ENCODE measurements at regions not wholly inside any gene's neighbourhood (a gene's known extent, or its start where the extent isn't known, plus 50 kb on each side); places are given as distances from the start of the nearest gene placed in this dataset.

DNA sequence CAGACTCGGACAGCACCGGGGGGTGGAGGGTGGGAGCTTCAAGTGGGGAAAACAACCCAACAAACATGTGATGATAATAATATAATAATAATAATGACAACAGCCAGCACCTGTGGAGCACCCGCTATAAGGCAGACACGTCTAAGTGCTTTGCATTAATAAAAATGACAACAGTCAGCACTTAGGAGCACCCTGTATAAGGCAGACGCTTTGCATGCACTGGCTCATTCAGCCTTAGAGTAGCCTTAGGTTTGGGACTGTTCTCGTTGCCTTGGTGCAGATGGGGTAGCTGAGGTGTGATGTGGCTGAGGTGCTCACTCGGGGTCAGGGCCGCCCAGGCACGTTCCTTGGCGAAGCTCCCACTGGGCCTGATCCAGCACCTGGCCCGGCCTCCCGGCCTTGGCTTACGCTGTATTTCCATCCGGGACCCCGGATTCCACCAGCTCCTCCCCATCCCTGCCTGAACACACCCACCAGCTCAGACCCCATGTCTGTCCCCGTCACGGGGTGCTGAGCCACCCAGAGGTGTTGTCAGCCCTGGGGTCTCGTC, 144.0 kb upstream of the CIBAR2 start:
- TF ChIP-seq POLR2A (IDR thresholded peaks at IDR 0.05) (no peak), POLR2AphosphoS5 (IDR thresholded peaks at IDR 0.05; ENCODE audit: insufficient read depth in 1 of 2, low read depth in 1 of 2) (no peak)
- TF ChIP-seq, protein P1, sequence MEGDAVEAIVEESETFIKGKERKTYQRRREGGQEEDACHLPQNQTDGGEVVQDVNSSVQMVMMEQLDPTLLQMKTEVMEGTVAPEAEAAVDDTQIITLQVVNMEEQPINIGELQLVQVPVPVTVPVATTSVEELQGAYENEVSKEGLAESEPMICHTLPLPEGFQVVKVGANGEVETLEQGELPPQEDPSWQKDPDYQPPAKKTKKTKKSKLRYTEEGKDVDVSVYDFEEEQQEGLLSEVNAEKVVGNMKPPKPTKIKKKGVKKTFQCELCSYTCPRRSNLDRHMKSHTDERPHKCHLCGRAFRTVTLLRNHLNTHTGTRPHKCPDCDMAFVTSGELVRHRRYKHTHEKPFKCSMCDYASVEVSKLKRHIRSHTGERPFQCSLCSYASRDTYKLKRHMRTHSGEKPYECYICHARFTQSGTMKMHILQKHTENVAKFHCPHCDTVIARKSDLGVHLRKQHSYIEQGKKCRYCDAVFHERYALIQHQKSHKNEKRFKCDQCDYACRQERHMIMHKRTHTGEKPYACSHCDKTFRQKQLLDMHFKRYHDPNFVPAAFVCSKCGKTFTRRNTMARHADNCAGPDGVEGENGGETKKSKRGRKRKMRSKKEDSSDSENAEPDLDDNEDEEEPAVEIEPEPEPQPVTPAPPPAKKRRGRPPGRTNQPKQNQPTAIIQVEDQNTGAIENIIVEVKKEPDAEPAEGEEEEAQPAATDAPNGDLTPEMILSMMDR (IDR thresholded peaks at IDR 0.05) = no peak
- intact Hi-C loops (cut with DNase I) = no loop called here
- Histone ChIP-seq H3K4me1 (no peaks in the 10 kb centered on the region), H3K27me3 (no peaks in the 10 kb centered on the region), H3K4me3 (no peak overlapping the region), H3K36me3 (no peaks in the 10 kb centered on the region), H3K9me3 (no peaks in the 10 kb centered on the region), H3K27ac (no peak overlapping the region)
- DNase-seq (ENCODE audit: extremely low spot score in 2 of 2) = no peak

DNA sequence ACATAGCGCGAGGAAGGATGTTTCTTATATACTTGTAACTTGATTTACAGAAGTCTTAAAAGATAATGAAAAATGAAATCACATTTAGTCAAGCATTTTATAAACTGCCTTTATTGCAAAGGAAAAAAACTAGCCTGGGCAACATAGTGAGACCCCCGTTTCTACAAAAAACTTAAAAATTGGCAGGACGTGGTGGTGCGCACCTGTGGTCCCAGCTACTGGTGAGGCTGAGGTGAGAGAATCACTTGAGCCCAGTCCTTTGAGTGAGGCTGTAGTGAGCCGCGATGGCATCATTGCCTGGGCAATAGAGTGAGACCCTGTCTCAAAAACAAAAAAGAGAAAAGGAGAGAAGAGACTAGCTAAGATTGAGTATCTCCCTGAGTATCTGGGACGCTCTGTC, 145.2 kb upstream of the CIBAR2 start:
- intact Hi-C loops (cut with DNase I) = no loop called here
- Histone ChIP-seq H3K27me3 (no peaks in the 10 kb centered on the region), H3K36me3 (no peaks in the 10 kb centered on the region), H3K4me3 (no peak overlapping the region), H3K27ac (no peak overlapping the region), H3K4me1 (no peaks in the 10 kb centered on the region), H3K9me3 (no peaks in the 10 kb centered on the region)
- no peak for DNase-seq (ENCODE audit: extremely low spot score in 2 of 2)
- TF ChIP-seq, protein P1 (IDR thresholded peaks at IDR 0.05) = no peak
- TF ChIP-seq POLR2A (IDR thresholded peaks at IDR 0.05) (no peak), POLR2AphosphoS5 (IDR thresholded peaks at IDR 0.05; ENCODE audit: insufficient read depth in 1 of 2, low read depth in 1 of 2) (no peak)

DNA sequence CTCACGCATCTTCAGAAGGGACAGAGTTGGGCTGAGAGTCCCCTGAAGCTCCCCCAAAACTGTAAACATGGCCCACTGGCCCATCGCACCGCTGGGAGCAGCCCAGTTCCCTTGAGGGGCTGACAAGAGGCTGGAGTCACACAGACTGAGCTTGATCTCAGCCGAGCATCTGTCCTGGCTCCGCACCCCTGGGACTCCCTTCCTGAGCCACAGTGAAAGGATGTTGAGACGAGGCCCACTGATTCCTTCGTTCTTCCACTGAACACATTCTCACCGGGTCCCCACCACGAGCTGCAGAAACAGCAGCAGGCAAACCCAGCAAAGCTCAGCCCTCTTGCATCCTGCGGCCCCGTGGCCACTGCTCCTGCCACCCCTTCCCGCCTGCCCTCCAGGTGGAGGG, 145.9 kb upstream of the CIBAR2 start:
- intact Hi-C loops (cut with DNase I) = no loop called here
- Histone ChIP-seq H3K36me3 (no peaks in the 10 kb centered on the region), H3K4me3 (no peak overlapping the region), H3K27ac (no peak overlapping the region), H3K9me3 (no peaks in the 10 kb centered on the region), H3K4me1 (no peaks in the 10 kb centered on the region), H3K27me3 (no peaks in the 10 kb centered on the region)
- TF ChIP-seq, protein P1 (IDR thresholded peaks at IDR 0.05) = no peak
- no peak for TF ChIP-seq POLR2A (IDR thresholded peaks at IDR 0.05)
- TF ChIP-seq POLR2AphosphoS5 (IDR thresholded peaks at IDR 0.05; ENCODE audit: insufficient read depth in 1 of 2, low read depth in 1 of 2) = no peak
- no peak for DNase-seq (ENCODE audit: extremely low spot score in 2 of 2)

DNA sequence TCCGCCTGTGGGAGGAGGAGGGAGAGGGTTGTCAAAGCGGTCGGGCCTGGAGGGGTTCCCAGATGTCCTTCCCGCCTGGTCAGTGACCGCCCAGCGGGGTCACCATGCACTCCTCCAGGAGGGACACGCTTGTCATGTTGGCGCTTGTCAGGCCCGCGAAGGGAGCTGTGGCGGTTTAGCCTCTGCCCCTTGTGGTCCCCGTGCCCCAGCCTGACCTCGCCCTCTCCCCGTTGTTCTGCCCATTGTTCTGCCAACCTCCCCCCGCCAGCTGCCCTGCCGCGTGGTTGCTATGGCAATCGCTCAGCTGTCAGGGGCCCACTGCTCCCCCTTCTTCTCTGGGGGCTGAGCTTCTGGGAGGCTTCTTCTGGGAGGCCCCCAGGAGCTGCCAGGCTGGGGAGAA, 146.4 kb upstream of the CIBAR2 start:
- intact Hi-C loops (cut with DNase I) = no loop called here
- no peak for DNase-seq (ENCODE audit: extremely low spot score in 2 of 2)
- H3K4me3 ChIP-seq = no peak overlapping the region
- no peaks in the 10 kb centered on the region for H3K27me3 ChIP-seq
- H3K36me3 ChIP-seq = no peaks in the 10 kb centered on the region
- H3K4me1 ChIP-seq = no peaks in the 10 kb centered on the region
- no peak for TF ChIP-seq POLR2AphosphoS5 (IDR thresholded peaks at IDR 0.05; ENCODE audit: insufficient read depth in 1 of 2, low read depth in 1 of 2)
- TF ChIP-seq, protein P1 (IDR thresholded peaks at IDR 0.05) = no peak
- H3K9me3 ChIP-seq = no peaks in the 10 kb centered on the region
- H3K27ac ChIP-seq = no peak overlapping the region

DNA sequence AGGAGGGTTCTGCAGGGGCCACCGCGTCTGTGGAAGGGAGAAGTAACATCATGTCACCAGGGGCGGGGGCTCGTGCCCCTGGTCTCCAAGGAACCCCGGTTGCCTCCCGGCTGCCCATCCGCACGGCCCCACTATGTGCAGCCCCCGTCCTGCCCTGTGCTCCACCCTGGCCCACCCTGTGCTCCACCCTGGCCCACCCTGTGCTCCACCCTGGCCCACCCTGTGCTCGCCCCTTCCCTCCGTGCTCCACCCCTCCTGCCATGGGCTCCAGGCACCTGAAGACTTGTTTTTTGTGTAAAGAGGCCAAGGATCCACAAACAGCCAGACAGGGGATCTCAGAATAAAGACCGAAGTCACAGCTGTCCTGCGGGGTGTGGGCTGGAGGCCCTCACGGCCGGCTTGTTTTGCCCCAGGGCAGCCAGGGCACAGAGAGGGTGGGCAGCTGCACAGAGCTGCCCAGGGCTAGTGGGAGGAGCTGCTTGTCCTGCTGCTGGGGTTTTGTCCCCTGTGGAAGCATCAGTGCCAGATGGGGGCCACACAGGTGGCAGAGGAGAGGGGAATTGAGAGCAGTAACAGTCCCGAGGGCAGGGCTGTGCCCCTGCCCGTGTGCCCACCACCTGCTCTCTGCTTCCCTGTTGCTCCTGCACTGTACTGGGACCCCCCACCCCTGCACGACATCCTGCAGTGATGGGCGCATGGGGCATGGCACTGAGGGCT, 147.0 kb upstream of the CIBAR2 start:
- H3K36me3 ChIP-seq = no peaks in the 10 kb centered on the region
- intact Hi-C loops (cut with DNase I) = no loop called here
- DNase-seq (ENCODE audit: extremely low spot score in 2 of 2) = no peak
- H3K27me3 ChIP-seq = no peaks in the 10 kb centered on the region
- no peak overlapping the region for H3K27ac ChIP-seq
- TF ChIP-seq POLR2A (IDR thresholded peaks at IDR 0.05) = no peak
- no peak for TF ChIP-seq POLR2AphosphoS5 (IDR thresholded peaks at IDR 0.05; ENCODE audit: insufficient read depth in 1 of 2, low read depth in 1 of 2)
- TF ChIP-seq, protein P1 (IDR thresholded peaks at IDR 0.05) = no peak
- no peaks in the 10 kb centered on the region for H3K9me3 ChIP-seq
- no peak overlapping the region for H3K4me3 ChIP-seq
- H3K4me1 ChIP-seq = no peaks in the 10 kb centered on the region

Data from vagina (tissue), 2 donors.